ENCODE measurements at regions not wholly inside any gene's neighbourhood (a gene's known extent, or its start where the extent isn't known, plus 50 kb on each side); places are given as distances from the start of the nearest gene placed in this dataset.
"Not testable (repeated sequence)": the region's sequence is repeated elsewhere in the genome, so short reads cannot be mapped to it uniquely, and the experiment has no call there.

GRCh38 chr4:117654079-117654478, 380.2 kb upstream of the NDST3 start:
- no peak for DNase-seq (ENCODE audit: low read depth, low spot score)
- H3K27ac ChIP-seq = no peak overlapping the region

GRCh38 chr4:117660668-117661067, 373.6 kb upstream of the NDST3 start:
- no peak for DNase-seq (ENCODE audit: low read depth, low spot score)
- H3K27ac ChIP-seq = no peak overlapping the region

- DNase-seq (ENCODE audit: low read depth, low spot score) = no peak
- no peak overlapping the region for H3K27ac ChIP-seq
Observed at GRCh38 chr4:117661091-117662072, 372.9 kb upstream of the NDST3 start.

GRCh38 chr4:117664706-117665444, 369.4 kb upstream of the NDST3 start:
- no peak overlapping the region for H3K27ac ChIP-seq
- DNase-seq (ENCODE audit: low read depth, low spot score) = no peak

GRCh38 chr4:117676153-117676552, 358.1 kb upstream of the NDST3 start:
- DNase-seq (ENCODE audit: low read depth, low spot score) = no peak
- no peak overlapping the region for H3K27ac ChIP-seq

- H3K27ac ChIP-seq = no peak overlapping the region
- no peak for DNase-seq (ENCODE audit: low read depth, low spot score)
Observed at GRCh38 chr4:117678861-117679260, 355.4 kb upstream of the NDST3 start.

DNA sequence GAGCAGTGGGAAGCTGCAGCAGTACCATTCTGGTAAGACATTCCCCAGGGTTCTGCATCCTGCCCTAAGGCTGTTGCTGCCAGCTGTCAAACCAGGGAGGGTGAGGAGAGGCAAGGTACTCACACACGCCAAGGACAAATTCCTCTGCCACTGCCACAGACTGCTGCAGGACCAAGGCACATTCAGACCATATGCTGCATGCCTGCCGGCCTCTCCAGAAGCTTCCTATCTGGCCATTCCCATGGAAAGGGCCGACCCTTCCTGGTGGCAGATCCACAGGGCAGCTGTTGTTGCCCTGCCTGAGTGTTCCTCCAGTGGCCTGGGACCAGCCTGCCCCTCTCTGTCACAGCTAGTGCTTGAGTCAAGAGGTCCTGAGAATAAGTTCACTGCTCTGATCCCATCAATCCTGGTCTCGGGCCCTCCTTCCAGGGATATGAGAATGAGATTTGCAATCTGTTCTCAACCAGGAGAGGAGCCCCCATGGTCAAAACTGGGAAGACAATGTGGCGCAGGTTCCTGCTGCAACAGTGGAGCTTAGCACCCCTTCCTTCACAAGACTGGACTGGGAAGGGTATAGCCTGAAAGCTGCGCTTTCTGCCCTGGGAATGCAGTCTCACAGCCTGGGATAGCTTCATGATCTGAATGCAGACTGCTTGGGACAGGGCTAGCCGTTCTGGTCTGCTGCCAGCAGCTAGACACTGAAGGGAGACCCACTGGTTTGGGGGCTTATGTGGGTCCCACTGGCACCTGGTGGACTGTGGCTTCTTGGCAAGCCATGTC, 342.5 kb upstream of the NDST3 start:
- no peak for DNase-seq (ENCODE audit: low read depth, low spot score)
- H3K27ac ChIP-seq = no peak overlapping the region

GRCh38 chr4:117692538-117692937, 341.7 kb upstream of the NDST3 start:
- no peak overlapping the region for H3K27ac ChIP-seq
- DNase-seq (ENCODE audit: low read depth, low spot score) = no peak

DNA sequence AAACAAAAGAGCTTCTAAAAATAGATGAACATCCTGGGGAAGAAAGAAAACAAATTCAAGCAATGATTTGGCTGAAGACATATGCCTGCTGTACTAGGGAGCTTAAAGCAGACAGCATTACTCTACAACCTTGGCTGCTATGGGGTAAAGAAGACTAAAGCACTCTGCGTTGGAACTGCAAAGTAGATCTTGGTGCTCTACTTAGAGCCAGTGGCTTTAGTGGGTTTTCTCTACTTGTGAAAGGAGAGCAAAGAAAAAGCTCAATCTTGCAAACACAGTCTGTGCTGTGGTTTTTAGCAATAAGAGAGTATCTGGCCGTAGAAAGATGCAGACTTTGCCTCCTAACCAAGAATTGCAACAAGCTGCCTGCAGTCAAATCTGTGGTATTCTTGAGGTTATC, 334.7 kb upstream of the NDST3 start:
- H3K27ac ChIP-seq = no peak overlapping the region
- DNase-seq (ENCODE audit: low read depth, low spot score) = no peak

DNA sequence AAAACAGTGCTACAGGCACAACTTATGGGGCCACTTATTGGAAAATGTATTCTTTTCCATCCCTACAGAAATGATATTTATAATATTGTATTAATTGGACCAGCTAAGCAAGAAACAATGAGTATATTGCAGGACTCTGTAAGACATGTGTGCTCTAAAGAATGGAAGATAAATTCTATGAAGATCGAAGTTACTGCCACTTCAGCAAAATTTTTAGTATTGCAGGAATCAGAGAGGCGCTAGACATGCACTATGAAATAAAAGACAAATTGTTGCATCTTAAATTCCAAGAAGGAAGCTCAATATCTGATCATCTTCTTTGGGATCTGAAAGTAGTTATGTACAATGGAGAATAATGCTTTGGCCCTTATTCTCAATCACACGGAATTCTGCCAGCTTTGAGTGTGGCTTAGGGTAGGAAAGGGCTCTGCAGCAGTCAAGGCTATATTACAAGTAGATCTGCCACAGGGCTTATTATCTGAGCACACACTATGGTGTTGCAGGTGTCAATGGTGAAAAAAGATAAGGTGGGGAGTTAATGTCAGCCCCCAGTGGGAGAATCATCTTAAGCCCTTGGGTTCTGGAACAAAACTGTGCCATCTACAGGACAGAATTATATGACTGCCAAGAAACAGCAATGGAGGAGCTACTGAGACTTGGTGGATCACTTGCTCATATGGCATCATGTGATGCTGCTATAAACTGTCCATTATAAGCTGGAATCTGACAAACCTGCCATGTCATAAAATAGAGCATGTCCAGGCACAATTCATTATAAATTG, 334.0 kb upstream of the NDST3 start:
- DNase-seq (ENCODE audit: low read depth, low spot score) = no peak
- H3K27ac ChIP-seq = no peak overlapping the region

- H3K27ac ChIP-seq = no peak overlapping the region
- DNase-seq (ENCODE audit: low read depth, low spot score) = no peak
Observed at GRCh38 chr4:117702353-117702752, 331.9 kb upstream of the NDST3 start.

DNA sequence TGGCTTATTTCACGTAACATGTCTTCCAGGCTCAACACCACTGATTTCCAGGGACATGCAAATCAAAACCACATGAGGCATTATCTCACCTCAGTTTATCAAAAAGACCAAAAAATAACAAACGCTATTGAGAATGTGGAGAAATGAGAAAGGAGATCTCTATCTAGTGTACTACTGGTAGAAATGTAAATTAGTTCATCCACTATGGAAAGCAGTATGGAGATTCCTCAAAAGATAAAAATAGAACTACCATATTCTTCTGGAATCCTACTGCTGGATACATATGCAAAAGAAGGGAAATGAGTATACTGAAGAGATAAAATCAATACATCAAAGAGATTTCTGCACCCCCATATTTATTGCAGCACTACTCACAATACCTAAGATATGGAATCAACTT, 329.6 kb upstream of the NDST3 start:
- DNase-seq (ENCODE audit: low read depth, low spot score) = no peak
- H3K27ac ChIP-seq = no peak overlapping the region

DNA sequence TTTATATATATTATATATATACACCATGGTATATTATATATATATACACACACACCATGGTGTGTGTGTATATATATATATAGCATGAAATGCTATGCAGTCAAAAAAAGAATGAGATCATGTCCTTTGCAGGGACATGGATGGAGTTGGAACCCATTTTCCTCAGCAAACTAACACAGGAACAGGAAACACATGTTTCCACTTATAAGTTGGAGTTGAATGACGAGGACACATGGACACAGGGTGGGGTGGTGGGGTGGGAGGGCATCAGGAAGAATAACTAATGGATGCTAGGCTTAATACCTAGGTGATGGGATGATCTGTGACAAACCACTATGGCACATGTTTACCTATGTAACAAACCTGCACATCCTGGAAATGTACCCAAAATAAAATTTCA, 293.6 kb upstream of the NDST3 start:
- H3K27ac ChIP-seq = no peak overlapping the region
- no peak for DNase-seq (ENCODE audit: low read depth, low spot score)

DNA sequence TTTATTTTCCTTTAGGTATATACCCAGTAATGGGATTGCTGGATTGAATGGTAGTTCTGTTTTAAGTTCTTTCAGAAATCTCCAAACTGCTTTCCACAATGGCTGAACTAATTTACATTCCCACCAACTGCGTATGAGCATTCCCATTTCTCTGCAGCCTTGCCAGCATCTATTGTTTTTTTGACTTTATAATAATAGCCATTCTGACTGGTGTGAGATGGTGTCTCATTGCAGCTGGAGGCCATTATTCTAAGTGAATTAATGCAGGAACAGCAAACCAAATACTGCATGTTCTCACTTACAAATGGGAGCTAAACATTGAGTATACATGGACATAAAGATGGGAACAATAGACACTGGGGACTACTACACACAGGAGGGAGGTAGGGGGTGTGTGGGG, 288.9 kb upstream of the NDST3 start:
- DNase-seq (ENCODE audit: low read depth, low spot score); H3K27ac ChIP-seq: not testable (repeated sequence)

DNA sequence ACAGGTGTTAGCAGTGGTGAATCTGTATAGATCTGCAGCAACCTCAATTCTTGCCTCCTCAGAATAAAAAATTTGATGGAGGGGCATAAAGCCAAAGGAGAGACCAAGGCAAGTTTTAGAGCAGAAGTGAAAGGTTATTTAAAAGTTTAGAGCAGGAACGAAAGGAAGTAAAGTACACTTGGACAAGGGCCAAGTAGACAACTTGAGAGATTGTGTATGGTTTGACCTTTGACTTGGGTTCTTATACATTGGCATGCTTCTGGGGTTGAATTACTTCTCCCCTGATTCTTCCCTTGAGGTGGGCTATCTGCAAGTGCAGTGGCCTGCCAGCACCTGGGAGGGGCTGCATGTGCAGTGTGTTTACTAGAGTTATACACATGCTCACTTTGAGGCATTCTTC, 278.8 kb upstream of the NDST3 start:
- no peak for DNase-seq (ENCODE audit: low read depth, low spot score)
- H3K27ac ChIP-seq = no peak overlapping the region

DNA sequence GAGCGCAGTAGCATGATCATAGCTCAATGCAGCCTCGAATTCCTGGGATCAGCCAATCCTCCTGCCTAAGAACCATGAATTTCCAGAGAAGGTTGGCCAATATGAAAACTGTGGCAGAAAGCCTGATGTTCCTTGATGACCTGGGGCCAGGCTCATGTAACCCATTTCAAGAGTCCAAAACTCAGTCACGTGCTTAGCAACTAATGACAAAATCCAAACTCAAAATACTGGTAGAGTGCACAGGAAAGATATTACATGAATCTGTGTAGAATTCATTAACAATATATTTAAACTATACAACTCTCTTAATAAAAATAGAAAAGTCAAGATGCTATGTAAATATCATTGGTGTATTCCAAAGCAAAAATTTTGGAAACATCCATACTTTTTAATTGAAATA, 265.7 kb upstream of the NDST3 start:
- H3K27ac ChIP-seq = no peak overlapping the region
- DNase-seq (ENCODE audit: low read depth, low spot score) = no peak

DNA sequence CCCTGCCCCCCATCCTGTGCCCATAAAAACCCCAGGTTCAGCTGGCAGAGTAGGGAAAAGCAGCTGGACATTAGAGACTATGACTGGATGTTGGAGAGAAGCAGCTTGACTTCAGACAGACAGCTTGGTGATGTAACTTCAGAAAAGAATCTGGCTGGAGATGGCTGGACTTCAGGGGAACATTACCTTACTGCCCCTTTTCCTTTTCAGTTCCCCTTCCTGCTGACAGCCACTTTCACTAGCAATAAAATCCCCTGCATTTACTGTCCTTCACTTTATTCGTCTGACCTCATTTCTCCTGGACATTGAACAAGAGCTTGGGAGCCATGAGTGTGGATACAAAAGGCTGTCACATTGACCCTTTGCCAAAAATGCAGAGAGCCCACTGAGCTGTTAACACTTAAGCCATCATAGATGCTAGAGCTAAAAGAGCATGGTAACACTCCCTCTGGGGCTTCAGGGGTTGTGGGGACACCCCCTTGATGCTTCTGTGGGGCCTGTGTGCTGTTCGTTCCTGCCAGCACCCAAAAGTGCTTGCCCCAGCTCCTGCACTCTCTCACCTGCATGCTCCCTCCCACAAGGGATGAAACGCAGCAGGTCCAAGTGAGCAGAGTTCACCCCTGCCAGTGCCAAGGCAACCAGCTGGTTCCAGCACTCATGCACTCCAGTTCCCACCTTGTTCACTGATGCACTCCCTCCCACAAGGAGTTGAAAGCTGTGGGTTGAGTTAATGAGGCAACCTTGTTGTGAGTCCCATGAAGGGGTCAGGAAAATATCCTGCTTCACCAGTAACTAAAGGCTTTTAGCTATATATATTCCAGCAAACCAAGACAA, 263.8 kb upstream of the NDST3 start:
- no peak for DNase-seq (ENCODE audit: low read depth, low spot score)
- no peak overlapping the region for H3K27ac ChIP-seq

DNA sequence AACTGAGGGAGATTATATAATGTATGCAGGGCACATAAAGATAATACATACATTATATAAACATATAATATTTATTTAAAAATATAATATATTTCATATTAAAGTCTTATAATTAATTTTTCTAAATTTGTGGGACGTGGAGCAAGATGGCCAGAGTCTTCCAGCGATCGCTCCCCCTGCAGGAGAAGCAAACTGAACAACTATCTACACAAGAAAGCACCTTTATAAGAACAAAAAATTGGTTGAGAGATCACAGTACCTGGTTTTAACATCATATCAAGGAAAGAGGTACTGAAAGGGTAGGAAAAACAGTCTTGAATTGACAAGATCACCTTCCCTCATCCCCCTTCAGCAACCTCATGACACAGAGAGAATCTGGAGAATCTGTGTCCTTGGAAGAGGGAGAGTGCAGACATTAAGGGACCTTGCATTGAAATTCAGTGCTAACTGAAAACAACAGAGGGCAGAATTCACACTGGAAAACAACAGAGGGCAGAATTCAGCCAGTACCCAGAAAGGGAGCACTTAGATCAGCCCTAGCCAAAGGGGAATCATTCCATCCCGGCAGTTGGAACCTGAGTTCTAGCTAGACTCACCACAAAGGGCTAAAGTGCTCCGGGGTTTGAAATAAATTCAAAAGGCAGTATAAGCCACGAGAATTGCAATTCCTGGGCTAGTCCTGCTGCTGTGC, 262.5 kb upstream of the NDST3 start:
- DNase-seq (ENCODE audit: low read depth, low spot score) = no peak
- H3K27ac ChIP-seq = no peak overlapping the region

Data from epithelial cell of prostate (primary cell).